NCI-H526 treated with DMSO at 0.1 percent for 48 hours (cell line): ENCODE measurements at regions not wholly inside any gene's neighbourhood (a gene's known extent, or its start where the extent isn't known, plus 50 kb on each side); places are given as distances from the start of the nearest gene placed in this dataset.

Experiments
- DNase-seq: peaks from one replicate; lab custom pipeline; 2025; lab: John Stamatoyannopoulos, UW

- peak; percentile 5 for DNase-seq
Measured at GRCh38 chrX:102067966-102068723, 57.3 kb upstream of the TCEAL2 start.

- no peak for DNase-seq
Measured at GRCh38 chrX:102063445-102064074, 61.9 kb upstream of the TCEAL2 start.

GRCh38 chrX:102044496-102044895, 81.0 kb upstream of the TCEAL2 start:
- DNase-seq: no peak

GRCh38 chrX:102043380-102043779, 82.1 kb upstream of the TCEAL2 start:
- no peak for DNase-seq

- no peak for DNase-seq
Measured at GRCh38 chrX:102042372-102043325, 82.8 kb upstream of the TCEAL2 start.

GRCh38 chrX:102029026-102029425, 96.5 kb upstream of the TCEAL2 start:
- DNase-seq: no peak

- no peak for DNase-seq
Measured at GRCh38 chrX:102018208-102018607, 86.4 kb upstream of the ZMAT1 start.

GRCh38 chrX:102008901-102009300, 77.1 kb upstream of the ZMAT1 start:
- no peak for DNase-seq

- no peak for DNase-seq
Measured at GRCh38 chrX:101999644-102000539, 68.1 kb upstream of the ZMAT1 start.

GRCh38 chrX:101993335-101993734, 61.5 kb upstream of the ZMAT1 start:
- no peak for DNase-seq

GRCh38 chrX:101986586-101986985, 54.8 kb upstream of the ZMAT1 start:
- no peak for DNase-seq
